ENCODE measurements at regions not wholly inside any gene's neighbourhood (a gene's known extent, or its start where the extent isn't known, plus 50 kb on each side); places are given as distances from the start of the nearest gene placed in this dataset.

DNA sequence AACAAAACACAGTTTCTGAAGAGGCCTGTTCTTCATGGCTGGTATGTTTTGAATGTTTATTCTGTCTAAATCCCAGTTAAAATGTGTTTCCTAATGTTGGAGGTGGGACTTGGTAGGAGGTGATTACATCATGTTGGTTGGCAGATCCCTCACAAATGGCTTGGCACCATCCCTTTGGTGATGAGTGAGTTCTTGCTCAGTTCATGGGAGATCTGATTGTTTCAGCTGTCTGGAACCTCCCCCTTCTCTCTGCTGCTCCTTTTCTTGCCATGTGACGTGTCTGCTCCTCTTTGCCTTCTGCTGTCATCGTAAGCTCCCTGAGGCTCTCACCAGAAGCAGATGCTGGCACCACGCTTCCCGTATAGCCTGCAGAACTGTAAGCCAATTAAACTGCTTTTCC, 383.6 kb upstream of the TPK1 start:
- Histone ChIP-seq H3K4me3 (no peak overlapping the region), H3K27me3 (no peaks in the 10 kb centered on the region), H3K9ac (no peak overlapping the region), H3K4me2 (no peak overlapping the region), H3K4me1 (no peaks in the 10 kb centered on the region), H3K27ac (no peak overlapping the region), H3K36me3 (no peaks in the 10 kb centered on the region), H4K20me1 (no peaks in the 10 kb centered on the region), H3K9me3 (replicated peaks in 1 of 11) (no peaks in the 10 kb centered on the region; a peak in 1 of 22 replicates)
- TF ChIP-seq Cebpa-rat (IDR thresholded peaks at IDR 0.05) = no peak

DNA sequence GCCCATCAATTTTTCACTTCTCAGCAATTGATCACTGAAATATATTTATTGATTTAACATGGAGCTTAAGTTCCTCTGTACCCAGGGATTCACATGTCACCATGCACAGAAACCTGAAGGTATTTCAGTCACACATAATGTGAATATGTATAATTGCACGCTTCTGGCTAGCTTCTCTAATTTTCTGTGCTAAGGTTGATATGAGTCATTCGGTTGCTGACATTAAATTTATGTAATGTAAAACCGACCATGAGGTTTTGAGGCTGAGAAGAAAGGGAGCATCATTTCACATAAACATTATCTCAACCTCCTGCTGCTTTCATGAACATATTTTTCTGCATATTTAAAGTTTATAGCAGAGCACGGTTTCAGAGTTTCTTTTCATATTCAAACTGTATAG, 381.0 kb upstream of the TPK1 start:
- Histone ChIP-seq H4K20me1 (no peaks in the 10 kb centered on the region), H3K4me2 (no peak overlapping the region), H3K4me3 (no peak overlapping the region), H3K9me3 (replicated peaks in 1 of 11) (no peaks in the 10 kb centered on the region; a peak in 1 of 22 replicates), H3K27ac (no peak overlapping the region), H3K36me3 (no peaks in the 10 kb centered on the region), H3K4me1 (no peaks in the 10 kb centered on the region), H3K9ac (no peak overlapping the region), H3K27me3 (no peaks in the 10 kb centered on the region)
- TF ChIP-seq Cebpa-rat (IDR thresholded peaks at IDR 0.05) = no peak

DNA sequence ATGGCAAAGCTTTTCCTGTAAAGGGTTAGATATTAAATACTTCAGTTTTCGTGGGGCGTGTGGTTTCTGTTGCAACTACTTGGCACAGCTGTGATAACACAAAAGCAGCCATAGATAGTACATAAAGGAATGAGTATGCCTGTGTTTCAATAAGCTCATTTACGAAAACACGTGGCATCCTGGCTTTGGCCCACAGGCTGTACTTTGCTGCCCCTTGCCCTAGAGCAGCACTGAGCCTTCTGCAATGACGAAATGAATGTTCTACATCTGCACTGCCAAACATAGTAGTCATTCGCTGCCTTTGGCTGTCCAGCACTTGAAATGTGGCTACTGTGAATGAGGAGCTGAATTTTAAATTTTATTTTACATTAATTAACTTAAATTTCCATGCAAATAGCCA, 376.2 kb upstream of the TPK1 start:
- H3K27ac ChIP-seq = no peak overlapping the region
- H3K36me3 ChIP-seq = no peaks in the 10 kb centered on the region
- H4K20me1 ChIP-seq = no peaks in the 10 kb centered on the region
- no peaks in the 10 kb centered on the region for H3K27me3 ChIP-seq
- TF ChIP-seq Cebpa-rat (IDR thresholded peaks at IDR 0.05) = no peak
- H3K4me2 ChIP-seq = no peak overlapping the region
- H3K4me3 ChIP-seq = no peak overlapping the region
- H3K9me3 ChIP-seq (replicated peaks in 1 of 11) = no peaks in the 10 kb centered on the region; a peak in 1 of 22 replicates
- H3K9ac ChIP-seq = no peak overlapping the region
- no peaks in the 10 kb centered on the region for H3K4me1 ChIP-seq

DNA sequence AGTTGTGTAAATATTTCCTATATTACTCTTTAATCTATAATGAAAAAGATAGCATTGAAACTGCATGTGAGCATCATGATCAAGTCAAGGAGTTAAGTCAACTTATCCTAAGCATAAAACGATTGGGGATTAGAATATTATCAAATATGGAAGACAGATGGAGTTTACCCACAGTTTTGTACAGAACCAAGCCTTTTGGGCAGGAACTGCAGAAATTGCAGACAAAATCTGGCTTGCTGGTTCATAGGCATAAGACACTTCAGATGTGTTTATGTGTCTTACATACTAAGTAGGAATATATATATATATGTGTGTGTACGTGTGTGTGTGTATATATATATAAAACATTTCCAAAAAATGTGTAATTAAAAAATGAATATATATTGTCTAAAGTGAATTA, 375.4 kb upstream of the TPK1 start:
- no peak for TF ChIP-seq Cebpa-rat (IDR thresholded peaks at IDR 0.05)
- Histone ChIP-seq H3K27me3 (no peaks in the 10 kb centered on the region), H3K4me3 (no peak overlapping the region), H3K27ac (no peak overlapping the region), H3K36me3 (no peaks in the 10 kb centered on the region), H3K9me3 (replicated peaks in 1 of 11) (no peaks in the 10 kb centered on the region; a peak in 1 of 22 replicates), H3K4me2 (no peak overlapping the region), H3K4me1 (no peaks in the 10 kb centered on the region), H3K9ac (no peak overlapping the region), H4K20me1 (no peaks in the 10 kb centered on the region)

DNA sequence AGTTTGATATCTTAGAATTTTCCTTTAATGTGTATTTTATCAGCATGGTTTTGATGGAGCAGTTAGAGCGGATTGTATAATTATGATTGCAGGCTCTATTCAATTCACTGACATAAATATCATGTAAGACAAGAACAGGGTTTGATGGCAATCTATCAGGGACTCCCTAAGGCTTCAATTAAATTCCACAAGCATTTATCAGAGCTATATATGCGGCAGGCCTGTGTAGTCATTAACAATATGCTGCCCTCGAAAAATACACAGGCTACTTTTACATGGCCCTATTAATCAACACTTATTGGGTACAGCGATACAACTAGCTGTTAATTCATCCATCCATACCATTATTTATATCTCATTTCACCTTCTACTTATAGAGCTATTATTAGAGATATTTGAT, 358.1 kb upstream of the TPK1 start:
- no peaks in the 10 kb centered on the region for H3K9me3 ChIP-seq (replicated peaks in 1 of 11)
- no peak for TF ChIP-seq Cebpa-rat (IDR thresholded peaks at IDR 0.05)
- no peaks in the 10 kb centered on the region for H3K4me1 ChIP-seq
- no peak overlapping the region for H3K9ac ChIP-seq
- H3K4me2 ChIP-seq = no peak overlapping the region
- H3K36me3 ChIP-seq = no peaks in the 10 kb centered on the region
- no peak overlapping the region for H3K27ac ChIP-seq
- H4K20me1 ChIP-seq = no peaks in the 10 kb centered on the region
- H3K27me3 ChIP-seq = no peaks in the 10 kb centered on the region
- H3K4me3 ChIP-seq = no peak overlapping the region

DNA sequence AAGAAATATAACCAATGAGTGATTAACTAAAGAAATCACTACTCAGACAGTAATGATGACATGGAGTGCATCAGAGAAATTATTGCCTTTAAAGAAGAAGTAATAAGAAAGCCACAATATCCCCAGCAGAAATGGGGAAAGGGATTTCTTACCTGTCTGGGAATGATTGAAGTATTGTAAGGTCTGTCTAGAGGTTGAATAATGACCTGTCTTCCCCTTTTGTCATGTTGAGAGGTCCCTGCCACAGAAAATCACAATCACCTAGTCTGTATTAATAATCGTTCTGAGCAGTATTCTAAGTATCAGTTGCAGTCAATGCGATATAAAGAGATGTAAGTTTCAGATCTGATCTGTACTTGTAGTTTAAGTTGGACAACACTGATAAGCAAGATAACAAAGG, 349.1 kb upstream of the TPK1 start:
- Histone ChIP-seq H3K36me3 (no peaks in the 10 kb centered on the region), H3K9ac (no peak overlapping the region), H3K9me3 (replicated peaks in 1 of 11) (no peaks in the 10 kb centered on the region), H4K20me1 (no peaks in the 10 kb centered on the region), H3K27me3 (no peaks in the 10 kb centered on the region), H3K4me3 (no peak overlapping the region), H3K4me1 (no peaks in the 10 kb centered on the region), H3K4me2 (no peak overlapping the region), H3K27ac (no peak overlapping the region)
- no peak for TF ChIP-seq Cebpa-rat (IDR thresholded peaks at IDR 0.05)

DNA sequence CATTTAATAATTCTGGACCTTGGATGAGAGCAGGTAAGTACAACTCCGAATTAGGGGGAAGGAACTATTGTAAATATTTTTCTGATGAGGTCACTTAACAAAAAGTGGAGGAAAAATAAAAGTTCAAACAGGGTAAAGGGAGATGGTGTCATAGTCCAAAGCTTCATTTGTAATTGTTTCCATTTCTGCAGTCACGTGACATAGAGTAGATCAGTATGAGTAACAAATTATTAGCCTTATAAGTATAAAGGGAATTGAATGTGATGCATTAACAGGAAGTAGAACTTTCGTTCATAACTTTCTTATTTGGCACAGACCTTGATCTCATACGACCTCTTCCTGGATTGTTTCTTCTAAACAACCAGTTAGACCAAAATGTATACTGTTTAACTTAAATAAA, 347.2 kb upstream of the TPK1 start:
- no peaks in the 10 kb centered on the region for H3K9me3 ChIP-seq (replicated peaks in 1 of 11)
- no peaks in the 10 kb centered on the region for H3K27me3 ChIP-seq
- no peak overlapping the region for H3K4me2 ChIP-seq
- no peaks in the 10 kb centered on the region for H3K4me1 ChIP-seq
- no peak overlapping the region for H3K9ac ChIP-seq
- H3K4me3 ChIP-seq = no peak overlapping the region
- no peaks in the 10 kb centered on the region for H4K20me1 ChIP-seq
- no peaks in the 10 kb centered on the region for H3K36me3 ChIP-seq
- no peak for TF ChIP-seq Cebpa-rat (IDR thresholded peaks at IDR 0.05)
- no peak overlapping the region for H3K27ac ChIP-seq

DNA sequence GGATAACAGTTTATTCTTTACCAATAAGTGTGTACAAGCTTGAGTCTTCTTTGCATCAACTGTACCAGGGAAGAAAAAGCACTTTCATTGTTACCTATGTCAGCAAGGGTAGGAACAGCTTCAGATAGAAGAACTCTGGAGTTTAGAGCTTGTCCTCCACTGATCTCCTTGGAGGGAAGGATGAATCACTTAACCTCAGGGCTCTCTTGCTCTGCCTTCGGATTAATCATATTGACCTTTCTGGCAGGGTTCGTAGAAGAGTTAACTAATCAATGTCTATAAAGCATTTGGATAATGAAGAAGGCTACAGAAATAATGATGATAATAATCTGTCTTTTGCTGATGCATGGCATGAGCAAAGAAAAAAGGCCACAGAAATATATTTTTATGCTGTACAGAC, 339.5 kb upstream of the TPK1 start:
- H3K9ac ChIP-seq = no peak overlapping the region
- H3K9me3 ChIP-seq (replicated peaks in 1 of 11) = no peaks in the 10 kb centered on the region
- H3K4me1 ChIP-seq = no peaks in the 10 kb centered on the region
- no peak overlapping the region for H3K27ac ChIP-seq
- H4K20me1 ChIP-seq = no peaks in the 10 kb centered on the region
- TF ChIP-seq Cebpa-rat (IDR thresholded peaks at IDR 0.05) = no peak
- H3K36me3 ChIP-seq = no peaks in the 10 kb centered on the region
- H3K4me2 ChIP-seq = no peak overlapping the region
- no peak overlapping the region for H3K4me3 ChIP-seq
- no peaks in the 10 kb centered on the region for H3K27me3 ChIP-seq

DNA sequence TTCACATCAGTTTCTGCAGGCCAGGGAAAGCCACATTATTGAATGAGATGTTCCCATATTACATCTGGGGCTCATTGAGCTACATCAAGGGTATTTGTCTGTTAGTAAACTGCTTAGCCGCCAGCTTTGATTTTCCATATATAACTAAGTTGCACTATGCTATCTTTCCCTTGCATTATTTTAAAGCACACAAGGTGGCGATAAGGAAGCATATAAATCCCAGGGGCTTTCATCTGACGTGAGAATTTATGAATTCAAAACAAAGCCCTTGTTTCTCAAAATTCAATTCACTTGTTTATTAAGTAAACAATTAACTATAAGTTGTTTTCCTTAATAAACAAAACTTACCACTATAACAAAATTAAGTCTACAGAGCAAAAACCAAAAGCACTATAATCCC, 334.1 kb upstream of the TPK1 start:
- Histone ChIP-seq H3K36me3 (no peaks in the 10 kb centered on the region), H3K9me3 (replicated peaks in 1 of 11) (no peaks in the 10 kb centered on the region)
- TF ChIP-seq Cebpa-rat (IDR thresholded peaks at IDR 0.05) = no peak

DNA sequence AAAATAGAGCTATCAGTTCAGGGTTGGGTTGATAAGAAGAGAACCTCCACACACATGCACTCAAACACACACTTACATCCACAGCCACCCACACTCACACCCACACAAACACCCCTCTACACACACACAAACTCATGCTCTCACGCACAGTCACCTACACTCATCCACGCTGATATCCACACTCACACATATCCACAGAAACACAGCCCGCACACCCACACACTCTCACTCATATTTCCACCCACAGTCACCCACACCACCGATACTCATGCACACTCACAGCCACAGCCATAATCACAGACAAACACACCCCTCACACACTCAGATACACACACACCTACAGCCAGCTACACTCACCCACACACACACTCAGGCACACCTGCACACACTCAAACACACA, 333.0 kb upstream of the TPK1 start:
- no peaks in the 10 kb centered on the region for H3K9me3 ChIP-seq (replicated peaks in 1 of 11)
- H4K20me1 ChIP-seq = no peaks in the 10 kb centered on the region
- no peaks in the 10 kb centered on the region for H3K27me3 ChIP-seq
- H3K4me2 ChIP-seq = no peak overlapping the region
- no peaks in the 10 kb centered on the region for H3K4me1 ChIP-seq
- no peak overlapping the region for H3K9ac ChIP-seq
- no peaks in the 10 kb centered on the region for H3K36me3 ChIP-seq
- no peak overlapping the region for H3K27ac ChIP-seq
- no peak for TF ChIP-seq Cebpa-rat (IDR thresholded peaks at IDR 0.05)
- H3K4me3 ChIP-seq = no peak overlapping the region

More for the DNA sequence above, 334.1 kb upstream of the TPK1 start:
- H3K4me2 ChIP-seq = no peak overlapping the region
- H3K4me1 ChIP-seq = no peaks in the 10 kb centered on the region
- H3K4me3 ChIP-seq = no peak overlapping the region
- H3K27ac ChIP-seq = no peak overlapping the region
- no peaks in the 10 kb centered on the region for H4K20me1 ChIP-seq
- H3K27me3 ChIP-seq = no peaks in the 10 kb centered on the region
- H3K9ac ChIP-seq = no peak overlapping the region

DNA sequence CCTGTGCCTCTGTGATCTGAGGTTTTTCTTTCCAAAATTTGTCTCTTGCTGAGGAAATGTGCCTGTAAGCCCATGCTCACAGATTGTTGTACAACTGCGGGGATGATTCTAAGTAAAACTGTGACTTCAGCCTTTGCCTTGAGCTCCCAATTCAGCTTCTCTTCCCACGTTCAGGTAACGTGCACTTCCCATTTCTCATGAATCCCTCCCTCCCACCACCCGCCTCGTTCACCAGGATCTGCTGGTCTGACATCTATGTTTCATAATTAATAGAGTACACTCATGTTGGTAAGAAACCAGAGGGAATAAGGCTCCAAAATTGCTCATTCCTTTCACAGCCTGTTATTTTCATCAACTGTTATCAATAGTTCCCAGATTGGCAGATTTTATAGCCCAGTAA, 332.6 kb upstream of the TPK1 start:
- Histone ChIP-seq H3K27ac (no peak overlapping the region), H3K4me2 (no peak overlapping the region), H3K9me3 (replicated peaks in 1 of 11) (no peaks in the 10 kb centered on the region), H3K4me1 (no peaks in the 10 kb centered on the region), H3K27me3 (no peaks in the 10 kb centered on the region), H3K4me3 (no peak overlapping the region), H4K20me1 (no peaks in the 10 kb centered on the region), H3K36me3 (no peaks in the 10 kb centered on the region), H3K9ac (no peak overlapping the region)
- no peak for TF ChIP-seq Cebpa-rat (IDR thresholded peaks at IDR 0.05)
